Vagina (tissue), 2 donors: ENCODE measurements at regions not wholly inside any gene's neighbourhood (a gene's known extent, or its start where the extent isn't known, plus 50 kb on each side); places are given as distances from the start of the nearest gene placed in this dataset.

Source experiments
- POLR2A ChIP-seq, 2 donors: fragments of 450-650 bp; IDR thresholded peaks; one replicate each; pipeline ENCODE4 v1.6.1; 2017; ENCODE audit warnings: antibody characterized with exemption in 2 of 2, mild to moderate bottlenecking in 2 of 2, moderate library complexity in 2 of 2
- POLR2AphosphoS5 ChIP-seq, 2 donors: sonication (generic); formaldehyde crosslinking; IDR thresholded peaks; one replicate each; pipeline ENCODE4 v1.9.0; 2017; ENCODE audit warnings: antibody characterized with exemption in 2 of 2, mild to moderate bottlenecking in 2 of 2, low read depth in 1 of 2; ENCODE audit not compliant: insufficient read depth in 1 of 2
- TF ChIP-seq, protein P1 (sequence below), 3 experiments: fragments of 450-650 bp in 2 of 3; fragments of 200-600 bp in 1 of 3; sonication (generic) in 1 of 3; IDR thresholded peaks; one replicate each; pipeline ENCODE4 v1.5.1; 2017 to 2019; ENCODE audit warnings: antibody characterized with exemption in 3 of 3, mild to moderate bottlenecking in 2 of 3, moderate library complexity in 2 of 3

- TF ChIP-seq, protein P1, sequence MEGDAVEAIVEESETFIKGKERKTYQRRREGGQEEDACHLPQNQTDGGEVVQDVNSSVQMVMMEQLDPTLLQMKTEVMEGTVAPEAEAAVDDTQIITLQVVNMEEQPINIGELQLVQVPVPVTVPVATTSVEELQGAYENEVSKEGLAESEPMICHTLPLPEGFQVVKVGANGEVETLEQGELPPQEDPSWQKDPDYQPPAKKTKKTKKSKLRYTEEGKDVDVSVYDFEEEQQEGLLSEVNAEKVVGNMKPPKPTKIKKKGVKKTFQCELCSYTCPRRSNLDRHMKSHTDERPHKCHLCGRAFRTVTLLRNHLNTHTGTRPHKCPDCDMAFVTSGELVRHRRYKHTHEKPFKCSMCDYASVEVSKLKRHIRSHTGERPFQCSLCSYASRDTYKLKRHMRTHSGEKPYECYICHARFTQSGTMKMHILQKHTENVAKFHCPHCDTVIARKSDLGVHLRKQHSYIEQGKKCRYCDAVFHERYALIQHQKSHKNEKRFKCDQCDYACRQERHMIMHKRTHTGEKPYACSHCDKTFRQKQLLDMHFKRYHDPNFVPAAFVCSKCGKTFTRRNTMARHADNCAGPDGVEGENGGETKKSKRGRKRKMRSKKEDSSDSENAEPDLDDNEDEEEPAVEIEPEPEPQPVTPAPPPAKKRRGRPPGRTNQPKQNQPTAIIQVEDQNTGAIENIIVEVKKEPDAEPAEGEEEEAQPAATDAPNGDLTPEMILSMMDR (IDR thresholded peaks at IDR 0.05) = no peak
- TF ChIP-seq POLR2AphosphoS5 (IDR thresholded peaks at IDR 0.05; ENCODE audit: insufficient read depth in 1 of 2, low read depth in 1 of 2) (no peak), POLR2A (IDR thresholded peaks at IDR 0.05) (no peak)
Measured at GRCh38 chr3:153956613-153957012, 164.6 kb upstream of the ARHGEF26 start.
